ENCODE measurements at regions not wholly inside any gene's neighbourhood (a gene's known extent, or its start where the extent isn't known, plus 50 kb on each side); places are given as distances from the start of the nearest gene placed in this dataset.

DNA sequence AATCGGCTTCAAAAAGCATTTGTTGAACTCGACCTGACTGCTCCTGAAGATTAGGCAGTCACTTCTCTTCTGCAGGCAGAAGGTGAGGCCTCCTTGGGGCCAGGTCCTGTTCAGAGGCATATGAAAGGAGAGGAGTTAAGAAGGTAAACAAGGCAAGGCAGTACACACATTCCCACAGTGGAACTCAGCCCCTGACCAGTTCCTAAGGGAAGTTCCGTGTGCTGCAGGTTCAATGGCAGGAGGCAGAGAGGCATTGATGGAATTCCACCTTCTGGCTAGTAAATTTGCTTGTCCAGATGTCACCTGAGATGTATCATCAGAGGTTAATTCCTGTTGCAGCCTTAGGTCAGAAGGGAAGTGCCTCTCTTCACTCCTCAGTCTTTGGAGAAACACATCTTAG is 337.0 kb upstream of the MTNR1B start:
- TF ChIP-seq, protein P1, sequence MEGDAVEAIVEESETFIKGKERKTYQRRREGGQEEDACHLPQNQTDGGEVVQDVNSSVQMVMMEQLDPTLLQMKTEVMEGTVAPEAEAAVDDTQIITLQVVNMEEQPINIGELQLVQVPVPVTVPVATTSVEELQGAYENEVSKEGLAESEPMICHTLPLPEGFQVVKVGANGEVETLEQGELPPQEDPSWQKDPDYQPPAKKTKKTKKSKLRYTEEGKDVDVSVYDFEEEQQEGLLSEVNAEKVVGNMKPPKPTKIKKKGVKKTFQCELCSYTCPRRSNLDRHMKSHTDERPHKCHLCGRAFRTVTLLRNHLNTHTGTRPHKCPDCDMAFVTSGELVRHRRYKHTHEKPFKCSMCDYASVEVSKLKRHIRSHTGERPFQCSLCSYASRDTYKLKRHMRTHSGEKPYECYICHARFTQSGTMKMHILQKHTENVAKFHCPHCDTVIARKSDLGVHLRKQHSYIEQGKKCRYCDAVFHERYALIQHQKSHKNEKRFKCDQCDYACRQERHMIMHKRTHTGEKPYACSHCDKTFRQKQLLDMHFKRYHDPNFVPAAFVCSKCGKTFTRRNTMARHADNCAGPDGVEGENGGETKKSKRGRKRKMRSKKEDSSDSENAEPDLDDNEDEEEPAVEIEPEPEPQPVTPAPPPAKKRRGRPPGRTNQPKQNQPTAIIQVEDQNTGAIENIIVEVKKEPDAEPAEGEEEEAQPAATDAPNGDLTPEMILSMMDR (IDR thresholded peaks at IDR 0.05), result no peak
- TF ChIP-seq POLR2AphosphoS5 (IDR thresholded peaks at IDR 0.05), result no peak

All from upper lobe of left lung (tissue), 4 donors.